IMR-90 (cell line): ENCODE measurements at regions not wholly inside any gene's neighbourhood (a gene's known extent, or its start where the extent isn't known, plus 50 kb on each side); places are given as distances from the start of the nearest gene placed in this dataset.

ENCODE experiments used
- ATAC-seq: fragments of 200-7000 bp; cut with Tn5 transposase; 2 replicates; pipeline ENCODE4 v1.9.1; 2020; ENCODE audit warnings: low read depth, mild to moderate bottlenecking, moderate library complexity
- BruUV-seq: library from RNA; stranded (reverse); fragments of 400-500 nt; replicated peaks from 2 replicates; lab custom pipeline; 2021; lab: Mats Ljungman, UMichigan
- CTCF ChIA-PET: fragments of 300-600 bp; formaldehyde crosslinking; extraction: SDS; loops from one replicate; lab custom pipeline; 2021; ENCODE audit warnings: antibody characterized with exemption; lab: Yijun Ruan, JAX
- POLR2A ChIA-PET: fragments of 300-600 bp; sonication (Branson Sonifier 250); formaldehyde crosslinking; loops from one replicate; lab custom pipeline; 2022; ENCODE audit warnings: antibody characterized with exemption; ENCODE audit not compliant: unreplicated experiment; lab: Charles Lee
- DNase-seq: peaks from one replicate; pipeline ENCODE4 v3.0.0; 2013
- H2AFZ ChIP-seq: replicated peaks from 2 replicates; pipeline ENCODE3; 2013; ENCODE audit warnings: low read length, mild to moderate bottlenecking; ENCODE audit not compliant: poor library complexity
- H2AK5ac ChIP-seq: 2 replicates; pipeline ENCODE4 v1.6.1; 2013; ENCODE audit warnings: low read depth, low read length, inconsistent platforms
- H2AK9ac ChIP-seq: replicated peaks from 2 replicates; pipeline ENCODE3; 2013; ENCODE audit warnings: mild to moderate bottlenecking, low read depth, low read length, moderate library complexity; ENCODE audit not compliant: poor library complexity
- H2BK120ac ChIP-seq: 2 replicates; pipeline ENCODE4 v1.6.1; 2013; ENCODE audit warnings: low read depth, low read length, inconsistent platforms
- H2BK15ac ChIP-seq: 3 replicates; pipeline ENCODE4 v1.6.1; 2013; ENCODE audit warnings: low read depth, low read length, inconsistent platforms
- H2BK20ac ChIP-seq: 2 replicates; pipeline ENCODE4 v1.6.1; 2013; ENCODE audit warnings: low read depth, mild to moderate bottlenecking, inconsistent platforms, low read length, moderate library complexity
- H2BK5ac ChIP-seq: 2 replicates; pipeline ENCODE4 v1.6.1; 2013; ENCODE audit warnings: mild to moderate bottlenecking, low read depth, low read length, inconsistent platforms; ENCODE audit not compliant: poor library complexity, severe bottlenecking
- H3K14ac ChIP-seq: replicated peaks from 2 replicates; pipeline ENCODE4 v1.6.1; 2013; ENCODE audit warnings: low read depth, low read length, inconsistent platforms
- H3K18ac ChIP-seq: 2 replicates; pipeline ENCODE4 v1.6.1; 2013; ENCODE audit warnings: low read depth, low read length, control low read depth
- H3K23ac ChIP-seq: 2 replicates; pipeline ENCODE4 v1.6.1; 2013; ENCODE audit warnings: low read depth, low read length, inconsistent platforms
- H3K27ac ChIP-seq: 2 replicates; pipeline ENCODE4 v1.5.1; 2013; ENCODE audit warnings: mild to moderate bottlenecking, control low read depth, low read length; ENCODE audit not compliant: insufficient read depth
- H3K27me3 ChIP-seq: 2 replicates; pipeline ENCODE4 v1.6.1; 2013; ENCODE audit warnings: low read length; ENCODE audit not compliant: control insufficient read depth, insufficient read depth
- H3K36me3 ChIP-seq: 2 replicates; pipeline ENCODE4 v1.6.1; 2013; ENCODE audit warnings: low read length, mixed read lengths; ENCODE audit not compliant: control insufficient read depth, insufficient read depth
- H3K4ac ChIP-seq: 2 replicates; pipeline ENCODE4 v1.6.1; 2013; ENCODE audit warnings: low read depth, low read length, inconsistent platforms
- H3K4me1 ChIP-seq: 2 replicates; pipeline ENCODE4 v1.6.1; 2013; ENCODE audit warnings: low read length, mixed read lengths; ENCODE audit not compliant: control insufficient read depth, insufficient read depth
- H3K4me2 ChIP-seq: 2 replicates; pipeline ENCODE4 v1.6.1; 2013; ENCODE audit warnings: low read depth, mild to moderate bottlenecking, control low read depth, low read length, moderate library complexity
- H3K4me3 ChIP-seq: 2 replicates; pipeline ENCODE4 v1.5.1; 2013; ENCODE audit warnings: low read depth, mild to moderate bottlenecking, control low read depth, low read length, moderate library complexity; ENCODE audit not compliant: insufficient read depth
- H3K56ac ChIP-seq: 2 replicates; pipeline ENCODE4 v1.6.1; 2013; ENCODE audit warnings: low read length, inconsistent platforms; ENCODE audit not compliant: insufficient read depth; ENCODE audit errors: extremely low read depth
- H3K79me1 ChIP-seq, 2 experiments: 2 replicates each; pipeline ENCODE4 v1.6.1; 2013; ENCODE audit warnings: low read length in 2 of 2, inconsistent platforms in 1 of 2, low read depth in 1 of 2
- H3K9ac ChIP-seq: 2 replicates; pipeline ENCODE4 v1.6.1; 2013; ENCODE audit warnings: low read depth, low read length, control low read depth
- H3K9me1 ChIP-seq: 2 replicates; pipeline ENCODE4 v1.6.1; 2013; ENCODE audit warnings: low read length, inconsistent platforms; ENCODE audit not compliant: insufficient read depth
- H3K9me3 ChIP-seq: 2 replicates; pipeline ENCODE4 v1.6.1; 2013; ENCODE audit warnings: low read length; ENCODE audit not compliant: control insufficient read depth, insufficient read depth
- H4K20me1 ChIP-seq: 2 replicates; pipeline ENCODE4 v1.6.1; 2013; ENCODE audit warnings: low read length, inconsistent platforms; ENCODE audit not compliant: insufficient read depth
- H4K5ac ChIP-seq: 2 replicates; pipeline ENCODE4 v1.6.1; 2013; ENCODE audit warnings: mild to moderate bottlenecking, low read depth, low read length, control low read depth
- H4K8ac ChIP-seq, 2 experiments: 2 replicates each; pipeline ENCODE4 v1.6.1; 2013; ENCODE audit warnings: low read depth in 2 of 2, low read length in 2 of 2, control low read depth in 1 of 2, inconsistent platforms in 1 of 2
- H4K91ac ChIP-seq: 2 replicates; pipeline ENCODE4 v1.6.1; 2013; ENCODE audit warnings: low read depth, low read length, inconsistent platforms; ENCODE audit not compliant: insufficient read depth
- BHLHE40 ChIP-seq: fragments of 150-350 bp; IDR thresholded peaks from 2 replicates; pipeline ENCODE4 v1.6.1; 2016; ENCODE audit warnings: mild to moderate bottlenecking, low read depth, low read length
- CEBPB ChIP-seq: IDR thresholded peaks from 2 replicates; pipeline ENCODE4 v1.6.1; 2012; ENCODE audit warnings: low read depth, low read length, improper control_type of control experiment
- CHD1 ChIP-seq: IDR thresholded peaks from 2 replicates; pipeline ENCODE4 v1.6.1; 2012; ENCODE audit warnings: low read depth, low read length, improper control_type of control experiment
- CTCF ChIP-seq: conservative IDR thresholded peaks from 2 replicates; pipeline ENCODE4 v1.5.1; 2012; ENCODE audit warnings: mild to moderate bottlenecking, low read depth, low read length, improper control_type of control experiment
- FOS ChIP-seq: fragments of 150-350 bp; IDR thresholded peaks from 2 replicates; pipeline ENCODE4 v1.6.1; 2016; ENCODE audit warnings: low read depth, low read length
- NFE2L2 ChIP-seq: fragments of 150-350 bp; IDR thresholded peaks from 2 replicates; pipeline ENCODE4 v1.6.1; 2016; ENCODE audit warnings: low read depth, mild to moderate bottlenecking, low read length
- POLR2A ChIP-seq: IDR thresholded peaks from 2 replicates; pipeline ENCODE4 v1.6.1; 2012; ENCODE audit warnings: mild to moderate bottlenecking, low read depth, low read length
- RAD21 ChIP-seq: IDR thresholded peaks from 2 replicates; pipeline ENCODE4 v1.6.1; 2012; ENCODE audit warnings: low read length, improper control_type of control experiment
- RCOR1 ChIP-seq: IDR thresholded peaks from 2 replicates; pipeline ENCODE4 v1.6.1; 2012; ENCODE audit warnings: mild to moderate bottlenecking, low read length, improper control_type of control experiment; ENCODE audit not compliant: insufficient replicate concordance
- USF2 ChIP-seq: fragments of 150-350 bp; IDR thresholded peaks from 2 replicates; pipeline ENCODE4 v1.6.1; 2017; ENCODE audit warnings: mild to moderate bottlenecking, antibody characterized with exemption, low read length, low read depth
- WGBS, 2 experiments: methylation state at CpG; one replicate each; pipeline versions ENCODE4 v1.1.5 to v1.1.7; 2013; ENCODE audit warnings: missing lambda C conversion rate in 2 of 2; ENCODE audit not compliant: insufficient read length in 1 of 2; ENCODE audit errors: extremely low coverage in 2 of 2; 5-methylcytosine and 5-hydroxymethylcytosine counted together
- dilution Hi-C: fragments of 300-500 bp; cut with HindIII; formaldehyde crosslinking; loops from one replicate; pipeline ENCODE4 v1.14.3; 2018; ENCODE audit warnings: low sequenced_read_pairs; ENCODE audit not compliant: unreplicated experiment
- in situ Hi-C: fragments of 300-500 bp; cut with MboI; formaldehyde crosslinking; loops from 3 replicates; pipeline ENCODE4 v1.14.3; 2019; ENCODE audit warnings: low sequenced_read_pairs, inconsistent platforms, mixed read lengths
- intact Hi-C: fragments of 100-400 bp; cut with micrococcal nuclease; formaldehyde crosslinking; loops from 2 replicates; pipeline ENCODE4 v1.10.0; 2022

- Histone ChIP-seq H4K91ac (no peak overlapping the region), H3K9ac (no peak overlapping the region), H4K20me1 (no peaks in the 10 kb centered on the region), H3K14ac (no peak overlapping the region), H3K36me3 (no peaks in the 10 kb centered on the region), H2AK5ac (no peak overlapping the region; the same call in 1 of the 2 replicates), H2BK15ac (no peak overlapping the region), H3K23ac (no peak overlapping the region), H3K79me1 (no peaks in the 10 kb centered on the region), H3K4me2 (no peak overlapping the region), H2BK120ac (no peak overlapping the region), H3K56ac (no peak overlapping the region), H3K4ac (no peak overlapping the region), H3K18ac (no peak overlapping the region), H3K9me3 (no peaks in the 10 kb centered on the region), H2BK5ac (no peak overlapping the region), H2AFZ (no peak overlapping the region), H3K4me3 (no peak overlapping the region), H3K9me1 (no peaks in the 10 kb centered on the region), H2AK9ac (no peak overlapping the region), H3K27ac (no peak overlapping the region), H4K8ac (no peak overlapping the region), H3K4me1 (peaks cover 4% of the 10 kb centered on the region; the same call in 1 of the 2 replicates), H4K5ac (no peak overlapping the region), H2BK20ac (no peak overlapping the region), H3K27me3 (peaks cover 2% of the 10 kb centered on the region; the same call in 1 of the 2 replicates)
- intact Hi-C loops (no loop called here), in situ Hi-C loops (no loop called here), dilution Hi-C loops (no loop called here)
- DNase-seq: no peak
- TF ChIP-seq NFE2L2 (no peak), BHLHE40 (no peak), POLR2A (no peak), RCOR1 (no peak), RAD21 (no peak), USF2 (no peak), CEBPB (no peak), FOS (no peak), CTCF (no peak), CHD1 (no peak)
- ChIA-PET POLR2A (no interaction called here), CTCF (no interaction called here)
- no TSS peak for BruUV-seq
- no CpG with 5 or more reads among the region's 5 CpGs for WGBS, 2 experiments
- no peak for ATAC-seq
Measured at GRCh38 chr10:33482486-33482885, 148.0 kb upstream of the NRP1 start.
